ENCODE measurements at regions not wholly inside any gene's neighbourhood (a gene's known extent, or its start where the extent isn't known, plus 50 kb on each side); places are given as distances from the start of the nearest gene placed in this dataset.

DNA sequence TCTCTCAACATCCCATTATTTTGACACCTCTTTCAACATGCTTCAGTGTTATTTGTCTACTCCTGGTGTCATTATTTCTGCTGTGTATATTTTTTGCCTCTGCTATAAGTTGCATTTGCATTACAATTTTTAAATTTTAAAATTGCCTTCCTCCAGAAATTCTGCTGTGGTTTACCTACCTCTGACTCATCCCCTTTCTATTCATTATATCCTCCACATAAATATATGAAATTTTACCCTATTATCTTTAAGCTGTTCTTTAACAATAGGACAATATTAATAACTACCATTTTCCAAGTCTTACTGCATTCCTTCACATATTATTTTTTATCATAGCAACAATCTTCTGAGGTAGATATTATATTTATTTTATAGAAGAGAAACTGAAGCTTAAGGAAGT lies 178.1 kb upstream of the NRIP1 start:
- no TSS peak for BruUV-seq (replicated peaks)
- H3K4me1 ChIP-seq (replicated peaks in 1 of 2; ENCODE audit: control insufficient read depth in 2 of 2, insufficient read depth in 2 of 2, low read length in 2 of 2): no peaks in the 10 kb centered on the region
- no peak overlapping the region for H3K9ac ChIP-seq (ENCODE audit: insufficient read depth in 1 of 2, low read depth in 2 of 2, low read length in 2 of 2)
- DNase-seq (ENCODE audit: extremely low read depth in 1 of 4, low spot score in 3 of 4): no peak
- H3K36me3 ChIP-seq (ENCODE audit: control insufficient read depth, insufficient read depth, low read length): no peaks in the 10 kb centered on the region
- no peak overlapping the region for H3K27ac ChIP-seq (ENCODE audit: extremely low read depth, low read depth, low read length)
- FAIRE-seq: no peak
- in situ Hi-C loops (cut with MboI) (no loop called here), intact Hi-C loops (cut with micrococcal nuclease) (loop anchor here (1.0 kb wide), 1 partner anchor 240 kb away; no protein-coding TSS in a partner anchor)
- H4K20me1 ChIP-seq (replicated peaks; ENCODE audit: control insufficient read depth, insufficient read depth, low read length): no peaks in the 10 kb centered on the region
- H2AFZ ChIP-seq (ENCODE audit: low read depth, low read length): no peak overlapping the region
- no peaks in the 10 kb centered on the region for H3K79me2 ChIP-seq (ENCODE audit: control insufficient read depth, insufficient read depth, low read length)
- no peaks in the 10 kb centered on the region for H3K9me1 ChIP-seq (ENCODE audit: control insufficient read depth, insufficient read depth, low read length)
- no peaks in the 10 kb centered on the region for H3K9me3 ChIP-seq (replicated peaks; ENCODE audit: control insufficient read depth, insufficient read depth, low read depth, low read length)
- H3K4me3 ChIP-seq: no peak overlapping the region
- CTCF ChIA-PET (ENCODE audit: low intra/inter-chr PET ratio): no interaction called here
- no peak for ATAC-seq
- TF ChIP-seq BRCA1 (IDR thresholded peaks at IDR 0.05) (no peak), BRCA1 (CRISPR knock-in tag; IDR thresholded peaks at IDR 0.05) (no peak), FOSL1 (tag; conservative IDR thresholded peaks at IDR 0.05) (no peak), KDM2B (CRISPR knock-in tag; IDR thresholded peaks at IDR 0.05) (no peak), MTA2 (IDR thresholded peaks at IDR 0.05; ENCODE audit: low read depth) (no peak), SMAD4 (CRISPR knock-in tag; conservative IDR thresholded peaks at IDR 0.05) (no peak)
- TF ChIP-seq, protein P1, sequence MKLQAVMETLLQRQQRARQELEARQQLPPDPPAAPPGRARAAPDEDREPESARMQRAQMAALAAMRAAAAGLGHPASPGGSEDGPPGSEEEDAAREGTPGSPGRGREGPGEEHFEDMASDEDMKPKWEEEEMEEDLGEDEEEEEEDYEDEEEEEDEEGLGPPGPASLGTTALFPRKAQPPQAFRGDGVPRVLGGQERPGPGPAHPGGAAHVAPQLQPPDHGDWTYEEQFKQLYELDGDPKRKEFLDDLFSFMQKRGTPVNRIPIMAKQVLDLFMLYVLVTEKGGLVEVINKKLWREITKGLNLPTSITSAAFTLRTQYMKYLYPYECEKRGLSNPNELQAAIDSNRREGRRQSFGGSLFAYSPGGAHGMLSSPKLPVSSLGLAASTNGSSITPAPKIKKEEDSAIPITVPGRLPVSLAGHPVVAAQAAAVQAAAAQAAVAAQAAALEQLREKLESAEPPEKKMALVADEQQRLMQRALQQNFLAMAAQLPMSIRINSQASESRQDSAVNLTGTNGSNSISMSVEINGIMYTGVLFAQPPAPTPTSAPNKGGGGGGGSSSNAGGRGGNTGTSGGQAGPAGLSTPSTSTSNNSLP (IDR thresholded peaks at IDR 0.05; ENCODE audit: borderline replicate concordance, low read depth, low read length): no peak
- POLR2A ChIA-PET: interaction anchor here (0.5 to 0.7 kb wide), 2 partner anchors 178 to 718 kb away, joined by 3 read pairs; partner anchors contain the start of gene NRIP1
- H3K4me2 ChIP-seq (ENCODE audit: insufficient read depth, low read length): no peak overlapping the region
- H3K27me3 ChIP-seq (ENCODE audit: control insufficient read depth in 2 of 2, insufficient read depth in 2 of 2, low read length in 2 of 2): no peaks in the 10 kb centered on the region
